Left colon (tissue), 2 donors: ENCODE measurements at regions not wholly inside any gene's neighbourhood (a gene's known extent, or its start where the extent isn't known, plus 50 kb on each side); places are given as distances from the start of the nearest gene placed in this dataset.
"Not testable (repeated sequence)": the region's sequence is repeated elsewhere in the genome, so short reads cannot be mapped to it uniquely, and the experiment has no call there.

ENCODE experiments used
- ATAC-seq: fragments of 200-7000 bp; cut with Tn5 transposase; one replicate; pipeline ENCODE4 v1.9.1; 2020; ENCODE audit warnings: mild to moderate bottlenecking, moderate library complexity
- DNase-seq, 2 donors: peaks; one replicate each; pipeline ENCODE4 v3.0.0-alpha.2; 2020
- intact Hi-C, 2 donors: fragments of 100-400 bp; cut with DNase I in 1 of 2; cut with micrococcal nuclease in 1 of 2; formaldehyde crosslinking; loops; one replicate each; pipeline versions ENCODE4 v1.11.2 to v1.14.0; 2022; cut with DNase I, micrococcal nuclease
- donor health status: DM: no; HTN: no; CAD: no.
- donor health status: DM: yes; HTN: yes; CAD: no.

DNA sequence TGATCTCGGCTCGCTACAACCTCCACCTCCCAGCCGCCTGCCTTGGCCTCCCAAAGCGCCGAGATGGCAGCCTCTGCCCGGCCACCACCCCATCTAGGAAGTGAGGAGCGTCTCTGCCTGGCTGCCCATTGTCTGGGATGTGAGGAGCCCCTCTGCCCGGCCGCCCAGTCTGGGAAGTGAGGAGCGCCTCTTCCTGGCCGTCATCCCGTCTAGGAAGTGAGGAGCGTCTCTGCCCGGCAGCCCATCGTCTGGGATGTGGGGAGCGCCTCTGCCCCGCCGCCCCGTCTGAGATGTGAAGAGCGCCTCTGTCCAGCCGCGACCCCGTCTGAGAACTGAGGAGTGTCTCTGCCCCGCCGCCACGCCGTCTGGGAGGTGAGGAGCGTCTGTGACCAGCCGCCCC, 52.9 kb upstream of the WDR11 start:
- DNase-seq, intact Hi-C loops, ATAC-seq: not testable (repeated sequence)

DNA sequence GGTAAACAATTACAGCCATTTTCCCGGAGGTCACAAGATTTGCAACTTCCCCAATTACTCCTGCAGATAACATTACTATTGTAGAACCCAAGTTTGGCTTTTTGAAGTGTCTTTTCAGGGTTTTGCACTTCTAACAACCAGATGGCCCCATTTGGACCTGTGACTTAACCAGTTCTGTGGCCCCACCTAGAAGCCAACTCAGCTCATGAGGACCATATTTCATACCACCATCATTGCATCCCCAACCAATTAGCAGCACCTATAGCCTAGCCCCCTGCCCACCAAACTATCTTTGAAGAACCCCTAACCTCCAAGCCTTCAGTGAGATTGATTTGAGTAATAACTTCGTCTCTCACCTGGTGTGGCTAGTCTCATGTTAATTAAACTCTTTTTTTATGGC, 51.3 kb upstream of the WDR11 start:
- ATAC-seq = no peak
- DNase-seq = no peak
- intact Hi-C loops = no loop called here

DNA sequence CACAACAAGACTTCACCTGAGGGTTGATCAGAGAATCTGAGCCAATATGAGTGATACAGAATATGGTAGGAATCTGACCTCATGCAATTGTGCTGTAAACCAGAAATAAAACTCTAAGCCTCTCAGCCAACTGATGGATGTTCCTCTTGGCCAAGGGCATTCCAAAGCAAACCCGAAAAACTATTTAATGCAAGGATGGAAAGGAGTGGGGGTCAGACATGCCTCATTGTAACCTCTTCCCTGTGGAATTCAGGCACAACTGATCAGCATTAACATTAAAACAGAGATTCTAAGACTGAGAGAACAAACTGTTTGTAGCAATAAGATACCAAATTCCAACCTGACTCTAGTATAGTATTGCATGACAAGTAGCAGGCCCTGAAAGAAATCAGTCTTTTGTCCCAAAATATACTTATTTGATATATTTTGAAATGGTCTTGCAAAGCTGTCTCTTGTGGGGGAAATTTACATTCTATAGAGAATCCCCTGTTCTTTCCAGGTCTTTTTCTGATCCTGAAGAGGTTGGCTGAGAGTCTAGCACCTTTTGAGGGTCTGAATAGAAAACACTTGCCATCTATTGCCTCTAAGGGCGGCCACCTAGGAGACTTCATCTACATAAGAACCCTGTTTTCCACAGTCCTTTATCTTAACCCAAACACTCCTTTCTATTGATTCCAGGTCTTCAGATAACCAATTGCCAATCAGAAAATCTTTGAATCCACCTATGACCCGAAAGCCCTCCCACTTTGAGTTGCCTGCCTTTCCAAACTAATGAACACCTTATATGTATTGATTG, 50.4 kb upstream of the WDR11 start:
- intact Hi-C loops = no loop called here
- no peak for ATAC-seq
- DNase-seq = no peak
